KOPT-K1 (cell line): ENCODE measurements at regions not wholly inside any gene's neighbourhood (a gene's known extent, or its start where the extent isn't known, plus 50 kb on each side); places are given as distances from the start of the nearest gene placed in this dataset.

Experiments
- H3K27ac ChIP-seq: fragments of 200-600 bp; sonication (generic); 2 replicates; pipeline ENCODE4 v1.5.1; 2016; ENCODE audit warnings: antibody characterized with exemption, mild to moderate bottlenecking, low read depth, low read length; ENCODE audit not compliant: poor library complexity, severe bottlenecking
- H3K36me3 ChIP-seq: fragments of 200-600 bp; sonication (generic); 2 replicates; pipeline ENCODE4 v1.5.1; 2017; ENCODE audit warnings: antibody characterized with exemption, mild to moderate bottlenecking, low read length, moderate library complexity; ENCODE audit not compliant: insufficient read depth
- H3K9me3 ChIP-seq: fragments of 200-600 bp; sonication (generic); 2 replicates; pipeline ENCODE4 v1.5.1; 2017; ENCODE audit warnings: antibody characterized with exemption, low read length, mild to moderate bottlenecking; ENCODE audit not compliant: insufficient read depth, poor library complexity, severe bottlenecking

DNA sequence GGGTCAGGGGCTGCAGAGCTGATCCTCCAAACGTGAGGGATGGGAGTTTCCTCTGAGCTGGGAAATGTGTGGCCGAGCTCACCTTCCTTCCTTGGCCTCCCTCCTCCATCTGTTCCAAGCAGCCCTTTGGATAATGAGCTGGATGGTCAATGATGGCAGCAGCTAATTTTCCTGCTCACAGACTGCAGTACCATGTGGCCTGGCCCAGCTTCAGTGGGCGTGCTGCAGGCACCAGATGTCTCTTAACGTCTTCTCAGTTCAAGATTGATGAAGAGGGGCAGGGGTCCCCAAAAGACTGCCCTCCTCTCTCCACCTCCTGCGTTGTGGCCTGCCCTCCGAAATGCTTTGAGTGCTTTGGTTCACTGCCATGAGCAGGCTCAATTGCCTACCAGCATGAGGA is 86.0 kb downstream of the UBIAD1 start:
- peak overlapping the region; percentile 7 for H3K27ac ChIP-seq
- H3K9me3 ChIP-seq = no peaks in the 10 kb centered on the region
- H3K36me3 ChIP-seq = no peaks in the 10 kb centered on the region

DNA sequence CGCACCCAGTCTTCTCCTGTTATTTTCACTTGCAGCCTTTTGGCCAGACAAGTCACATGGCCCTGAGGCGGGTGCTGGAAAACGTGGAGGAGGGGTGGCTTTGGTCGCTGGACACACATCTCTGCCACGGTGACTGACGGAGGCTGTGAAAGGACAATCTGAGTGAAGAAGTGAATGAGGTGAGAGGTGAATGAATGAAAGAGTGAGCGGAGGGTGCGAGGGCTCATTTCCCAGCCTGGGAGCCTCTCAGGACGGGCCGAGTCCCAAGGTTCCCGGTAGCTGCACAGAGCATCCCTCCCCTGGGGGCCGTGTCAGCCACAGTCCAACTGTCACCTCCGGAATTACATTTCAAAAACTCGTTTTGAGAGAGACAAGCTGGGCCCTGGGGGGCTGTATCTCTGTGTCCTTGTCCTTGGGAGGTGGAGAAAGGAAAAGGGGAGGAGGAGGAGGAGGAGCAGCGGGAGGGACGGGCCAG is 89.6 kb downstream of the UBIAD1 start:
- no peak overlapping the region for H3K27ac ChIP-seq
- H3K36me3 ChIP-seq = no peaks in the 10 kb centered on the region
- no peaks in the 10 kb centered on the region for H3K9me3 ChIP-seq

DNA sequence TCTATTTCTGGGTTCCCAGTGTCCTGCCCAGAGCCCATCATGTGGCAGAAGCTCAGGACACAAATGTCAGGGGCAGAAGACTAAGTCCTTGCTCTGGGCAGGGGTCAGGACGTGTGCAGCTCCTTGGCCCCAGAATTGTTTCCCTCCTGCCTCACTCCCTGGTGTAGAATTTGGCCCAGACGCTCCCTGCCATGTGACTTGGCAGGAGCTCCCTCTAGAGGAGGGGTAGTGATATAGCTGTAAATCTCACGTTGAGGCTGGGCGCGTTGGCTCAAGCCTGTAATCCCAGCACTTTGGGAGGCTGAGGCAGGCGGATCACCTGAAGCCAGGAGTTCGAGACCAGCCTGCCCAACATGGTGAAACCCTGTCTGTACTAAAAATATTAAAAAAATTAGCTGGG is 91.2 kb downstream of the UBIAD1 start:
- H3K27ac ChIP-seq = no peak overlapping the region
- no peaks in the 10 kb centered on the region for H3K9me3 ChIP-seq
- no peaks in the 10 kb centered on the region for H3K36me3 ChIP-seq

DNA sequence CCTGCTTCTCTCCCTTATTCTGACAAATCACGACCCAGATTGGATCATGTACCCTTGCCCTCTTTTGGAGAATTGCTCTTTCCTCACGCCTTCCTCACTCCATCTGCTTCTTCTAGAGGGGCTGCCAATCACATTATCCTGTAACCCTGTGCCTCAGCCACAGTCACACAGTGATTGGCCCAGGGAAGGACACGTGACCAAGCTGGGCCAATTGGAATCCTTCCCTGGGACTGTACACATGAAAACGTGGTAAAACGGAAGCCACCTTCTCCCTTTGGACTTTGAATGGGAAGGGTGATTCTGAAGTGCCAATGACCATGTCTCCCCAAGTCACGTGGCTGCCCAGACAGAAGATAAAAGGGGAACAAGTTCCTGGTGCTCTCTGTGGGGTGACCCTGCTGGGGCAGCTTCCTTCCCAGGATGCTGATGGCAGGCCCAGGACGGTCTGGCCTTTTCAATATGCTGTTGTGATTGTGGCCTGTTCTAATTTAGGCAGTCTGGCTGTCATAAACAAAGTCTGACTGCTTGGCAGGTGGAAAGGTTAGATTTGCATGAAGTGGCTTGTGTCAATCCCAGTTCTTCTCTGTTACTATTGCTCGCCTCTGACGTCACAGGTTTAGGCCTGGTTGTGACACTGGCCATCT is 92.9 kb downstream of the UBIAD1 start:
- H3K27ac ChIP-seq = no peak overlapping the region
- no peaks in the 10 kb centered on the region for H3K36me3 ChIP-seq
- H3K9me3 ChIP-seq = no peaks in the 10 kb centered on the region

DNA sequence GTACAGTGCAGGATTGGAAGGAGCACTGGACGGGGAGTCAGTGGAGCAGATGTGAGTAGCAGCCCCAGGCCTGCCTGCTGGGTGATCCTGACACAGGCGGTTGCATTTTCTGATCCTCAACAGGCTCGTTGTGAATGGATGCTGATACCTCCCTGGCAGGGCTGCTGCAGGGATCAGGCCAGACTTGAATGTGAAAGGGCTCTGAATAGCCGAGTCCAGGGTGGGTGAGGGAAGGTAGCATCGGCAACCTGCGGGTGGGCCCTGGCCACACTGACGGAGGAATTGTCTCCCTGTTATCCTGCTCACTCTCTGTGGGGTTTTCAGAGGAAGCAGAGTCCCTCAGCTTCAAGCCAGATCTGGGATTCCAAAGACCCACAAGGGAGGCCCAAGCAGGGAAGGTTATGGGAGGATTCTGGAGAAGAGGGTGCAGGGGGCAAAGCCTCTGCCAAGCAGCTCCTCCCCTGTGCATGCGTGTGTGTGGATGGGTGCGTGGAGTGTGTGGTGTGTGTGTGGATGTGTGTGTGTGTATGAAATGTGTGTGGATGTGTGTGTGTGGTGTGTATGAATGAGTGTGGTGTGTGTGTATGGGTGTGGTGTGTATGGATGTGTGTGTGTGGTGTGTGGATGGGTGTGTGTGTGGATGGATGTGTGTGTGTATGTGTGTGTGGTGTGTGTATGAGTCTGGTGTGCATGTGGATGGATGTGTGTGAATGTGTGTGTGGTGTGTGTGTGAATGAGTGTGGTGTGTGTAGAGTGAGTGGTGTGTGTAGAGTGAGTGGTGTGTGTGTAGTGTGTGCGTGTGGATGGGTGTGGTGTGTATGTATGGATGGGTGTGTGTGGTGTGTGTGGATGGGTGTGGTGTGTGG is 100.3 kb downstream of the UBIAD1 start:
- no peak overlapping the region for H3K27ac ChIP-seq
- H3K36me3 ChIP-seq = no peaks in the 10 kb centered on the region
- H3K9me3 ChIP-seq = no peaks in the 10 kb centered on the region

DNA sequence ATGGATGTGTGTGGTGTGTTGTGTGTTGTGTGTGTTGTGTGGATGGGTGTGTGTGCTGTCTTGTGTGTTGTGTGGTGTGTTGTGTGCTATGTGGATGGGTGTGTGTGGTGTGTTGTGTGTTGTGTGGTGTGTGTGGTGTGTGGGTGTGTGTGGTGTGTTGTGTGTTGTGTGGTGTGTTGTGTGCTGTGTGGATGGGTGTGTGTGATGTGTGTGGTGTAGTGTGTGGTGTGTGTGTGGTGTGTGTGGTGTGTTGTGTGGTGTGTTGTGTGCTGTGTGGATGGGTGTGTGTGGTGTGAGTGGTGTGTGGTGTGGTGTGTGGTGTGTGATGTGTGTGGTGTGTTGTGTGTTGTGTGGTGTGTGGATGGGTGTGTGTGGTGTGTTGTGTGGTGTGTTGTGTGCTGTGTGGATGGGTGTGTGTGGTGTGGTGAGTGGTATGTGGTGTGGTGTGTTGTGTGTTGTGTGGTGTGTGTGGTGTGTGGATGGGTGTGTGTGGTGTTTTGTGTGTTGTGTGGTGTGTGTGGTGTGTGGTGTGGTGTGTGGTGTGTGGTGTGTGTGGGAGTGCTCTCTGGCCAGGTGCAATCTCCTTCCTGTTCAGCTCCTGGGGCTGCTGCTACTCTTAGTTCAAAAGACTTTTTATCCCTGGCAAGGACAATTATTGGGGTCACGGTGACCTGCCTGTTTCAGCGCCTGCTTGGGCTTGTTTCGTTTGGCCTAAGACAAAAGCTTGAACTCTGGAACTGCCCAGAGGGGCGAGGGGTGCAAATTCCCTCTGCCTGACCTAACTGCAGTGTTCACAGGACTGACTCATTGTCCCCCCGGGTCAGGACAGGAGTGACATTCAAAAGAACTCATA is 101.1 kb downstream of the UBIAD1 start:
- Histone ChIP-seq H3K36me3 (no peaks in the 10 kb centered on the region), H3K27ac (no peak overlapping the region)

DNA sequence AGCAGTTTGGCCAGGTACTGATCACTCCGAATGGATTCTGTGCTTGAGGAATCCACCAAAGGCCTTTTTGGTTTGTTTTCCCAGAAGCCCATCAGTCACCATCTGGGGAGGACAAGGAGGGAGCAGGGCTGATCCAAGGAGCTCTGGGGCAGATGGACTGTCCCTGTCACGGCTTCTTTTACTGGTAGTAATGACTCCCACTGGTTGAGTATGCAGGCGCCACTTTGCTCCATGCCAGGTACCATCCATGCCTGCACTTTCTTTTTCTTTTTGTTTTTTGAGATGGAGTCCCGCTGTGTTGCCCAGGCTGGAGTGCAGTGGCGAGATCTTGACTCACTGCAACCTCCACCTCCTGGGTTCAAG is 101.7 kb downstream of the UBIAD1 start:
- no peak overlapping the region for H3K27ac ChIP-seq
- H3K9me3 ChIP-seq = no peaks in the 10 kb centered on the region
- no peaks in the 10 kb centered on the region for H3K36me3 ChIP-seq

More for the DNA sequence above, 101.1 kb downstream of the UBIAD1 start:
- H3K9me3 ChIP-seq = no peaks in the 10 kb centered on the region

DNA sequence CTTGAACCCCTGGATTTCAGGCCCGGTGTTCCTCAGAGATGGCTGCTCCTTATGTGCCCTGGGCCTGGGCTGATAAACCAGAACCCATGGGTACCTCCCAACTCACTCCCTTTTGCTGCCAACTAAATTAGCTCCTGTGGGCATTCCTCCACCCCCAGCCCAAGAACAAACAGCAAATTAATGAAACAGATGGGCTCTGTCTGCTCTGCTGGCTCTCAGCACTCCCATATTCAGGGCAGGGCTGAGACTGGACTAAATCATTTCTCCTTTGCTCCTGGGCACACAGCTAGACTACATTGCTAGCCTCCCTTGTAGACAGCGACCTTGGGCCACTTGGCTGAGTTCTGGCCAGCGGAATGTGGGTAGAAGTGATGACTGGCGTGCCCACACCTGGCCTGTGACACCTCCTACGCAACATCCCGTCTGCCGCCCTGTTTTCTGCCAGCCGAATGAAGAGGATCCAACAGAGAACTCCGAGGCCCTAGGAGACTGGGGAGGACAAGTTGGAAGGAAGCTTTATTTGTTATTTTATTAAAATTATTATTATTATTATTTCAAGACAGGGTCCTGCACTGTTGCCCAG is 101.9 kb upstream of the DISP3 start:
- Histone ChIP-seq H3K36me3 (no peaks in the 10 kb centered on the region), H3K9me3 (no peaks in the 10 kb centered on the region), H3K27ac (no peak overlapping the region)

DNA sequence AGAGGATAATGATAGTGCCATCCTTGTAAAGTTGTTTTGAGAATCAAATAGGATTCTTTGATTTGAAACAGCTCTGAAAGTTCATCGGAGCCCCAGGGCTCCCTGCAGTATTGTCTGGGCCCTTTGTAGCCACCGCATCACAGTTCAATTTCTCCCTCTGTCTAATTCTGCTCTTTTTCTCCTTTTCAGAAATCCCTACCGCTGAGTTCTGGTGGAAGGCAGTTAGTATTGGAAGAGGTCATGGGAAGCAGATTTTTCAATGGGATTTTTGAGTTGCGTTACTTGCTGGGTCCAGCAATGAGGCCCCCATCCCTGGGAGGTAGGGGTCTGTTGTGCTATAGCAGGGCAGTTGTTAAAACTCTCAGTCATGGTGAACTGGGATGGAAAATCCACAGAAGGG is 101.0 kb upstream of the DISP3 start:
- Histone ChIP-seq H3K27ac (no peak overlapping the region), H3K9me3 (no peaks in the 10 kb centered on the region), H3K36me3 (no peaks in the 10 kb centered on the region)

DNA sequence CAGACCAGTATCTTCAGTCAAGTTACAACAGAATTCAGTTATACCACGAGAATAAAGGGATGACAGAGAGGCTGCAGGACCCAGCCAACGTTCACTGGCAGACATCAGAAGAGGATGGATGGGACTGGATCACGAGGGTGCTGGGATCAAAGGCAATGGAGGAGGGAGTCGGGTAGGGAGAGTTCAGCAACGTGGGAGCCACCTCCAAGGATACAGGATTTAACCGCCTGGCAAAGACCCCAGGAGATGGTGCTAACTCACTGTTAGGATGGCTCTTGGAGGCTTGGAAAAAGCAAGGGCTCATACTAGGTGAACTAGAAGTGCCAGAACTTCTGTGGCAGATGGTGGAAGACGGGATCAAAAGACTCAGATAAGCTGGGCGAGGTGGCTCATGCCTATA is 99.1 kb upstream of the DISP3 start:
- H3K27ac ChIP-seq = no peak overlapping the region
- H3K36me3 ChIP-seq = no peaks in the 10 kb centered on the region
- H3K9me3 ChIP-seq = no peaks in the 10 kb centered on the region

DNA sequence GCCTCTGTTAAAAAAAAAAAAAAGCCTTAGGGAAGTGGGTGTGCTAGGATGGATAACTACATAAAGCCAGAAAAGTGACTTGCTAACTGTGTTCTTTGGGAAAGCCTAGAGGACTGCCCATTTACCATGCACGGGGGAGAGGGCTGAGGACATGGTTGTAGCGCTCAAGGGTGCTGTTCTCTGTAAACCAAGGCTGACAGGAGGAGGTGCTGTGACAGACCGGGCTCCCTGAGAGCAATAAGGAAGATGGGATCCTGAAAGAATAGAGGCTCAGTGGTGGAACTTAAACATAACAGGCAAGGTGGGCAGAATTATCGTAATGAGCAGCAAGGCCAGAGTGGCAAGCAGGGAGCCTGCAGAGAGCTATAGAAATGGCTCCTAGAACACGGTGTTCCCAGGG is 98.5 kb upstream of the DISP3 start:
- Histone ChIP-seq H3K36me3 (no peaks in the 10 kb centered on the region), H3K9me3 (no peaks in the 10 kb centered on the region), H3K27ac (no peak overlapping the region)

DNA sequence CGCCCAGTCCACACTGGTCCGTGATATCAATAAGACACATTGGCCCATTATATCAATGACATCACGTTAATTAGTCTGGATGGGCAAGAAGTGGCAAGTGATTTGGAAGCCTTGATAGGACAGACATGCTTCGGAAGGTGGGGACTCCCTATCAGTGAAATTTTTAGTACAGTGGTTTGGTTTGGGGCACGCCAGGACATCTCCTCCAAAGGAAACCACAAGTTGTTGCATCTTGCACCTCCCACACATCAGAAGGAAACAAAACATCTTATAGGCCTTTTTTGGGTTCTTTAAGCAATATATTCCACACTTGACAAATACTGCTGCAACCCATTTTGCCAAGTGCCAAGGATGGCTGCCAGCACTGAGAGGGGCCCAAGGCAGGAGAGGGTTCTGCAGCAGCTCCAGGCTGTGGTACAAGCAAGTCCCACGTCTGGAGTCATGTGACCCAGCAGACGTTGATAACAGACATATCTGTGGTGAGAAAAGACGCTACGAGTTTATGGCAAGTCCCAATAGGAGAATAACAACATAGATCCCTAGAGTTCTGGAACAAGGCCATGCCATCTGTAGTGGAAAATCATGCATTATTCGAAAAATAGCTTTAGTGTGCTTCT is 95.3 kb upstream of the DISP3 start:
- no peaks in the 10 kb centered on the region for H3K36me3 ChIP-seq
- peak overlapping the region; percentile 62 for H3K27ac ChIP-seq
- no peaks in the 10 kb centered on the region for H3K9me3 ChIP-seq

DNA sequence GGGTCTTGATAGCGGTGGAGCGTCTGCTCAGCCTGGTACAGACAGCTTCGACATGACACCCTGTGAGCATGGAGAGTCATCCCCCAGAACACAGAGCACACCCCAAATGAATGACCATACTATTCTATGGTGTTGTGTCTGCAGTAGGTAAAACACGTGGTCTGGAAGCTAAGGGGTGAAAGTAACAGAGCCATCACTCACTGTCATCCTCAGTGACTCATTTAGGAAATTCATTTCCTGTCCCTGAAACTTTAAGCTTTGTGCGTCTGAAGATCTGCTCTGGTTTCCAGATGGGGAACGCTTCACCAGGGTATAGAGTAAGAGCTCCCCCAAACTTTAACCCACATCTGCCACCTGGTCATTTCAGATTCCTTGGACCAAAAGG is 94.8 kb upstream of the DISP3 start:
- Histone ChIP-seq H3K36me3 (no peaks in the 10 kb centered on the region), H3K27ac (peak overlapping the region; percentile 62), H3K9me3 (no peaks in the 10 kb centered on the region)

DNA sequence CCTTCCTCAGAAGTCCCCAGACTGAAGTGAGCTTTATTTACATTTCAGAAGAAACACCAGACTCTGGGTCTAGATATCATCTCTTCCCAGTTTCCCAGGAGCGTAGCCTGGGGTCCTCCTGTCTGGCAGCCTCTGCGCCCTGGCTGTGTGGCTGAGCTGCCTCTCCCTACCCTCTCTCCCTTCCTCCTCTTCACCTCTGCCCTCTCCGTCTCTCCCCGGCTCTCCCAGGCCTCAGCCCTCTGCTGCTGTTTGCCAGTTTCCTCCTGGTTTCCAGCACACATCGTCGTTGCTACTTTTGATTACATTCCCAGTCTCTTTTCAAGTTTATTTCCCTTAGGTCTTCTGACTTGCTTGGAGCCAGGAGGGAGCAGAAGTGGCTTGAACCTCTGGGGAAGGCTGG is 91.1 kb upstream of the DISP3 start:
- Histone ChIP-seq H3K27ac (peak overlapping the region; percentile 25), H3K9me3 (no peaks in the 10 kb centered on the region), H3K36me3 (no peaks in the 10 kb centered on the region)
